CMK (cell line): ENCODE measurements at regions not wholly inside any gene's neighbourhood (a gene's known extent, or its start where the extent isn't known, plus 50 kb on each side); places are given as distances from the start of the nearest gene placed in this dataset.

Experiments used
- DNase-seq: peaks from one replicate; pipeline ENCODE4 v3.0.0-alpha.2; 2010; ENCODE audit warnings: low read depth

- DNase-seq, result no peak
Observed at GRCh38 chr3:154060238-154061000, 60.8 kb upstream of the ARHGEF26 start.

GRCh38 chr3:154061001-154061370, 60.2 kb upstream of the ARHGEF26 start:
- DNase-seq, result no peak

- DNase-seq, result no peak
Observed at GRCh38 chr3:154062513-154062912, 58.7 kb upstream of the ARHGEF26 start.

- no peak for DNase-seq
Observed at GRCh38 chr3:154071146-154071545, 50.0 kb upstream of the ARHGEF26 start.
